CD4-positive, alpha-beta T cell treated with Interferon gamma for 1 hour (primary cell): ENCODE measurements at regions not wholly inside any gene's neighbourhood (a gene's known extent, or its start where the extent isn't known, plus 50 kb on each side); places are given as distances from the start of the nearest gene placed in this dataset.
"Not testable (repeated sequence)": the region's sequence is repeated elsewhere in the genome, so short reads cannot be mapped to it uniquely, and the experiment has no call there.

Source experiments
- DNase-seq: peaks from one replicate; pipeline ENCODE4 v3.0.0-alpha.2; 2020

DNA sequence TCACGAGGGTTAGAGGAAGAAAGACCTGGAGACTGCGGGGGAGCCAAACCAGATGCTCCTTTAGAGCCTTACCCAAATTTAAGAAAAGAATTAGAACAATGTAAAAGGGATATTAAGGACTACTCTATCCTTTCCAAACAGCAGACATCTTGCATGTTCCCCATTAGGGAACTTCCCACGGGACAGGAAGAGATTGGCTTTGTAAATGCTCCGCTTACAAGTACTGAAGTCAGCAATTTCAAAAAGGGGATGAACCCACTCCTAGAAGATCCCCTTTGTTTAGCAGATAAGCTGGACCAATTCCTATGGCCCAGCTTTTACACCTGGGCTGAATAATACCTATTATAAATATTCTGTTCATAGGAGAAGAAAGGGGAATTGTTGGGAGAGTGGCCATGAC lies 74.2 kb downstream of the APOBEC1 start:
- no peak for DNase-seq

DNA sequence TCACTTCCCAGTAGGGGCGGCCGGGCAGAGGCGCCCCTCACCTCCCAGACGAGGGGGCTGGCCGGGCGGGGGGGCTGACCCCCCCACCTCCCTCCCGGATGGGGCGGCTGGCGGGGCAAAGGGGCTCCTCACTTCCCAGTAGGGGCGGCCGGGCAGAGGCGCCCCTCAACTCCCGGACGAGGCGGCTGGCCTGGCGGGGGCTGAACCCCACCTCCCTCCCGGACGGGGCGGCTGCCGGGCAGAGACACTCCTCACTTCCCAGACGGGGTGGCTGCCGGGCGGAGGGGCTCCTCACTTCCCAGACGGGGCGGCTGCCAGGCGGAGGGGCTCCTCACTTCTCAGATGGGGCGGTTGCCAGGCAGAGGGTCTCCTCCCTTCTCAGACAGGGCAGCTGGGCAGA lies 75.6 kb downstream of the APOBEC1 start:
- not testable (repeated sequence) for DNase-seq

DNA sequence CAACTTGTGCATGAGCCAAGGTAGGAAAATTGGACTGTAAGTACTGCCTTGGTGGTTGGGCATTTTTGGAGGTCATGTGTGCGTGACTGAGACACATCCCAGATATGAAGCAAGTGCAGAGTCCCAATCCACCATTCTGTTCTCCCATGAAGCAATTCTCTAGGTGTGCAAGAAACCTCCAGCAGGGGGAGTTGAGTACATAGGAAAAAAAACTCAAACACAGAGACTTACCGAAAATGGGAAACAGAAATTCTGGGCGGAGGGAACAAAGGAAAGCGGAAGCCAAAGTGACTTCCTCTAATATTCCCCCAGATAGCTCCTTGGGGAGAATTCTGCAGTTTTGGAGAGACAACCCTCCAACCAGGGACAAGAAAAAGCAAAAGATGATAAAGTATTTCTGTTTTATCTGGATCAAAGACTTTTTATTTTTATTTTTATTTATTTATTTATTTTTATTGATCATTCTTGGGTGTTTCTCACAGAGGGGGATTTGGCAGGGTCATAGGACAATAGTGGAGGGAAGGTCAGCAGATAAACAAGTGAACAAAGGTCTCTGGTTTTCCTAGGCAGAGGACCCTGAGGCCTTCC lies 76.9 kb downstream of the APOBEC1 start:
- DNase-seq: peak; percentile 40

DNA sequence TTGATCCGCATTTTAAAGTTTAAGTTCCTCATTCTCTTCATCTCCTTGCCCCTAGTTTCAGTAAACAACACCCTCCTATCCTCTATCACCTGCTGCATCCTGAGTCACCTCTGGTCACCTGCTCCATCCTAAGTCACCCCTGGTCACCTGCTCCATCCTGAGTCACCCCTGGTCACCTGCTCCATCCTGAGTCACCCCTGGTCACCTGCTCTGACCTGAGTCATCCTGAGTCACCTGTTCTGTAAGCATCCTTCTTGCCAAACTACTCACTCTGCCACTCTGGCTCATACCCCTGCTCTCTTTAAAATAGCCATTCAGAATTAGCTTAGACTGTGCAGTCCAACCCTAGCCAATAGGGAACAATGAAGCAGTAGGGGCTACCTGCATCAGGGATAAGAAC lies 80.6 kb upstream of the CD163 start:
- peak; percentile 1 for DNase-seq

DNA sequence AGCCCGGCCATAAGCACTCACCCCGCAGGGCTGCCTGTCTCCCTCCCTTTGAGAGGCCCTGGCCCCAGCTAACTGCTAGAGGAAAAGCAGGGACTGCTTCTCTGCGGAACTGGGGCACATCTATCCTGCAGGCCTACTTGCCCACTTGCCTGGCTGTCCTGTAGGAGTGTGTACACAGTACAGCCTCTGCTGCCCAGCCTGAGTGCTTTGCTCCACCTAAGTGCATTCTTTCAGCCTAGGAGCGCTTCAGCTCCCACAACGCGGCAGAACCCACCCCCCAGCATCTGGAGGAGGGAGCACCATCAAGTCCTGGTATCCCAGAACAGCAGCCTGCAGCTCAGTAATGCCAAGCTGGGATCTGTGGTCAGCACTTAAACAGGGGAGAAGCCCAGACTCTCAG lies 79.9 kb upstream of the CD163 start:
- DNase-seq: no peak

DNA sequence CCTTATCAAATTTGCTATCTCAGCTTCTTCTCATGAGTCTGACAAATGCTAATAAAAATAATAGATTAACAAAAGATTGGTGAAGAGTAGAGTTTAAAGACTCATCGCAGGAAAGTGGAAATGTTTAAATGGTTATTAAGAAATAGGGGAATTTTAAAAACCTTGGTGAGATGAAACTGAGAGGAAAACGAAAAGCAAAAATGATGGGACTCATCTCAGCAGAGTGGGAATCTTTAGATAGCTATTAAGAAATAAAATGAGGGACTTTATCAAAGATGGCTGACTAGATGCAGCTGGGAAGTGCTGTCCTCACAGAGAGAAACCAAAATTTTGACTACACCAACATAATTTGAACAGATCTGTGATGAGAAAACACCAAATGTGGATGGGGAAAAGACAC lies 79.2 kb upstream of the CD163 start:
- DNase-seq: no peak

DNA sequence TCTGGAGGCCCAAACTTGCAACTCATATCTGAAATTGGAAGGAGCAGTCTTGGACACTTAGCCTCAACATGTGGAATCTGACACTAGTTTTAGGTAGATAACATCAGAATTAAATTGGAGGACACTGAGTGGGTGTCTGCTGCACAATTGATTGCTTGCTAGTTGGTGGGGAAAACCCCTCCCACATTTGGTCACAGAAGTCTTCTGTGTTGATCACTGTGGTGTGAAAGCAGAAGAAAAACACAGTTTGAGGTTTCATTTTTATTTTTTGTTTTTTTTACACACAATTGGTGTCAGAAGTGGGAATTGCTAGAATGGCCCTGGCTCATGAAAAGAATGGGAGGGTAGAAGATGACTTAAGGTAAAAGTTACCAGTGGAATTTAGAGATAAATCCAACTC lies 78.0 kb upstream of the CD163 start:
- no peak for DNase-seq

DNA sequence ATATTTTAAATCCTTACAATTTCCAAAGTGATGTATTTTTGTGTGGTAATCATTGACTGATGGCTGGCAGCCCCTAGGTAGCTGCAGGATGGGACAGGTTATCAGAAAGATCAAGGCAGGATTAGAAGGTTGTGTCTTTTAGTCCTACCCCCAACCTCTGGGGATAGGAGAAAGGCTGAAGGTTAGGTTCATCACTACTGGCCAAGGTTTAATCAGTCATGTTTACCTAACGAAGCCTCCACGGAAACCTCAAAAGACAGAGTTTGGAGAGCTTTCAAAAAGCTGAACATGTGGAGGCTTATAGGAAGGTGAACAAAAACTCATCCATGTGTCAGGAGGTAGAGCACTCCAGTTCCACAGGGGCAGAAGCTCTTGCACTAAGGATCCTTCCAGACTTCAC lies 77.5 kb upstream of the CD163 start:
- no peak for DNase-seq

DNA sequence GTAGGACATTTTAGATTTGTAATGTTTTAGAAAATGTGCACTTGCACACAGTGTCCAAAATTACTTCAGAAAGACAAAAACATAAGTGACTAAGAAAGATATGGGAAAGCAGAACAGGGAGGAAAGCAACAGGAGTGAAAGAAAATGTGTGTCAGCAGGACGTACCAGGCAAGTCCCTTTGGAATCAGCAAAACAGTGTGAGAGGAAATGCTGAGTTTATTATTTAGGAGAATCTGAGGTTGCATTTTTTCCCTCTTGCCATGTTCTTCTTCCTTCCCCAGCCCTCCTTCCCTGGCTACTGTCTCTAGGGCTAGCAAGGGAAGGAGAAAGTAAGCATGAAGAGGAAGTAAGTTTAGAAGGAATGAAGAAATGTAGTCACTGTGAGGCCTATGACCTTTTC lies 67.7 kb upstream of the CD163 start:
- DNase-seq: no peak

DNA sequence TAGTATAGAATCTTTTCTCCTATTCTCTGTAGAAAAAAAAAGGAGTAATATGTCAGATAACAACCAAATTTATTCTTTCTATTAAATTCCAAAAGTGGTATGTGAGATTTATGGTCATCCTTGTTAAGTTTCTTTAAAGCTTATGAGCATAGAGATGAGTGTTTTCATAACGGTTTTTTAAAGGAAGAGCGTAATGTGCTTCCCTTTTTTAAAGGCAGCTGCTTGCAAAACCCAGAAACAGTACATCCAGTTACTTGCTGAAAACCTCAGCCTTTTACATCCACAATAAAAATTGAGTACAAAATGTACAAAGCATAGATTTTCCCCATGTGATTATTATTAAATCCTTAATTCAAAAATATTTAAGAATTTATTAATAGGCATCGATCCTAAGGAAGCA lies 53.6 kb upstream of the CD163 start:
- no peak for DNase-seq

DNA sequence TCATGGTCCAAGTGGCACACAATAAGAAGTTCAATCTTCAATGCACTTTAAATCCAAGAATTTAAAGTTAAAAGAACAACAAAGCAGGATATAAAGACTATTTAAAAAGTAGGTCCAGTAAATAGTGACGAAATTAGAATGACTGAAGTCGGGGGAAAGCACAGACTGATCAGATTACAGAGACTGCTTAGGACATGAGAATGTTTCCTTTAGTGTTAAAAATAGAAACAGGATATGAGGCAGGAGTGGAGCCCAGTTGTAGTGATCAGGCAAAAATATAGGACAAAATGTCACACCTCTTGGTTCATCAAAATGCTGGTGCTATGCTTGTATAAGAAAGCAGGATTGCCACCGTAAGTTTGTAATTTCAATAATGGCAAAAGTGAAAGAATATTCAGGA lies 52.2 kb upstream of the CD163 start:
- no peak for DNase-seq

DNA sequence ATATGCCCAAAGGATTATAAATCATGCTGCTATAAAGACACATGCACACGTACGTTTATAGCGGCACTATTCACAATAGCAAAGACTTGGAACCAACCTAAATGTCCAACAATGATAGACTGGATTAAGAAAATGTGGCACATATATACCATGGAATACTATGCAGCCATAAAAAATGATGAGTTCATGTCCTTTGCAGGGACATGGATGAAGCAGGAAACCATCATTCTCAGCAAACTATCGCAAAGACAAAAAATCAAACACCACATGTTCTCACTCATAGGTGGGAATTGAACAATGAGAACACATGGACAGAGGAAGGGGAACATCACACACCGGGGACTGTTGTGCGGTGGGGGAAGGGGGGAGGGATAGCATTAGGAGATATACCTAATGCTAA lies 51.3 kb upstream of the CD163 start:
- not testable (repeated sequence) for DNase-seq
